Activated naive CD4-positive, alpha-beta T cell treated with Interleukin-2 at 50 U/mL for 16 hours (primary cell): ENCODE measurements at regions not wholly inside any gene's neighbourhood (a gene's known extent, or its start where the extent isn't known, plus 50 kb on each side); places are given as distances from the start of the nearest gene placed in this dataset.

Source experiments
- DNase-seq: peaks from one replicate; pipeline ENCODE4 v3.0.0-alpha.2; 2020

DNA sequence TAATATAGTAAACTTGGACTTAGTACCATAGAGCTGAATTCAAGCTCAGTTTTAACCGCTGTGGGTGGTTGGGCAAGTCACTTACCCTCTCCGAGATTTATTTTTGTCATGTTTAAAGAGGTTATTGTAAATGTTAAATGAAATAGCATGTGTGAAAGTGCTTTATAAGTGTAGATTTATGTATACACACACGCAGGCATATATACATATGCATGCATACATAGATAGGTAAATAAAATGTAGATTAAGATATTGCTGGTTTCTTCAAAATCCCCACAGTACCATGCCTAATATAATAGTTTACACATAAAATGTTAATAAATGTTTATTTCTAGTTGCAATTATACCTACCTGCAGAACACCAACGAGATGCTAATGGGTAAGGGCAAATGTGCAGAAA lies 164.5 kb upstream of the EGFLAM start:
- no peak for DNase-seq

DNA sequence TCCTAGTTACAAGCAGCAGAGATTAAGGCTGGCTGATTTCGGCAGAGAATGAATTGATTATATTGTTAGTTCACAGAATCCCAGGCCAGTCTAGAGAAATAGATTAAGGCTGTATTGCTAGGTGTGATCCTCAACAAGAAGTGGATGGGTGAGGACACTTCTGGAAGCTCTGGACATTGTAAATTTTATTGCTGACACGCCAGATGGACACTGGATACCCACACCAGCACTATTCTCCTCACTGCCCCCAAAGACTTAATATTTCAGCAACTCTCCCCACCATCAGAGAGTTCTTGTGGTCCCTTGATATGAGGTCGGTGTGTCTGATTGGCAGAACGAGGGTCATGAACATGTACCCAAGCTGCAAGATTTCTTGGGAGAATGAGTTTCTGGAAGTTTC lies 171.6 kb upstream of the EGFLAM start:
- DNase-seq = no peak

DNA sequence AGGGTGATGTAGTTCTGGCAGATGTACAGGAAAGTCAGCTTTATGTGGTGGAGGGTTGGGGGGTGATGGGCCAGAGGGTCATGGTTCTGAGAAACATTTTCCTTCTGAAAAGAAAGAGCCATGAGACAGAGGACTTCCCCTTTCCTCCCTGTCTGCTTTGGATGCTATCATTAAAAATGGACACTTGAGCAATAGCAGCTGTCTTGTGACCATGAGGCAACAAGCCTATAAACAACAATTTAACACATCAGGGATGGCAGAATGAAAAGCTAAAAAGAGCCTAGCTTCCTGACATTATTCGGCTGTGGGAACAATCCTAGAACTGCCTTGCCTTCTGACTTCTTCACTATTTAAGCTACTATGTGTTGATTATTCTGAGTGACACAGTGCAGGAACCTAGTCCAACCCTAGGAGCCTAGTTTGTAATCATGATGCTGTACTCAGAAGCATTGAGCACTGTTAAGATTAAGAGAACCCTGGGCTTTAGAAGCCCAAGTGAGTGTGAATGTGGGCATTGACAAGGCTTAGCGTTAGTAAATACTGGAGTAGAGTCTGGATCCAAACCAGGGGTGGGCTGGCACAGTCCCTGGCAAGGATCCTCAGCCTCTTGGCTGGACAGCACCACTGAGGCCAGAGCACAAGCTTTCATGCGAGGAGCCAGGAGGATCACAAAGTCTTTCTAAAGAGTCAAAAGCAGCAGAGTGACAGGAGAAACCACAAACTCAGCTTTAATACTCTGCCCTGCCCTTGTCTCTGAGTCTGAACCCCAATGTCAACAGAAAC lies 178.5 kb upstream of the EGFLAM start:
- no peak for DNase-seq

DNA sequence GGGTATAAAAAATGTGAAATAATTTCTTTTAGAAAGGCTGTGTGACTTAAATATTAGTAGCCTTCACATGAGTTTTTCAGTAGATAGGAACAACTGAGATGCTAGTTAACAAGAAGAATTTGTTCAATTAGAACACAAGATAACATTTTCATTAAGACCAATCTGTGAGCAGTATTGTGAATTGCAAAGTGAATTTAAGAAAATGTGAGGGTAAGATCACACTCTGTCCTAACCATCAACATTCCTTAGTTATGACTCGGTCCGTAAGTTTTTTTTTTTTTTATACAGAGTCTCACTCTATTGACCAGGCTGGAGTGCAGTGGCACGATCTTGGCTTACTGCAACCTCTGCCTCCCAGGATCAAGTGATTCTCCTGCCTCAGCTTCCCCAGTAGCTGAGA lies 180.2 kb upstream of the EGFLAM start:
- DNase-seq = no peak

DNA sequence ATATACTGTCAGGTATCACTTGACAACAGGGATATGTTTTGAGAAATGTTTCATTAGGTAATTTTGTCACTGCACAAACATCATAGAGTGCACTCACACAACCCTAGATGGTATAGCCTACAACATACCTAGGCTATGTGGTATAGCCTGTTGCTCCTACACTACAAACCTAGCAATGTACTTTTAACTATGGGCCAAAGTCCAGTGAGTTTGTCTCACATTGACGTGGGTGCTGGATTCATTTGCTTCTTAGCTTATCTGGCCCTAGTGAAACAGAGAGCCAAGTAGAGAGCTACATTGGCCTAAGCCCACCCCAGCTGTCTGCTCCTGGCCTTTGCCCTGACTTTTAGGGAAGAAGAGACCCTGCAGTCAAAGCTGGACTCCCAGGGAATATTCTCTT lies 180.7 kb upstream of the EGFLAM start:
- DNase-seq = no peak

DNA sequence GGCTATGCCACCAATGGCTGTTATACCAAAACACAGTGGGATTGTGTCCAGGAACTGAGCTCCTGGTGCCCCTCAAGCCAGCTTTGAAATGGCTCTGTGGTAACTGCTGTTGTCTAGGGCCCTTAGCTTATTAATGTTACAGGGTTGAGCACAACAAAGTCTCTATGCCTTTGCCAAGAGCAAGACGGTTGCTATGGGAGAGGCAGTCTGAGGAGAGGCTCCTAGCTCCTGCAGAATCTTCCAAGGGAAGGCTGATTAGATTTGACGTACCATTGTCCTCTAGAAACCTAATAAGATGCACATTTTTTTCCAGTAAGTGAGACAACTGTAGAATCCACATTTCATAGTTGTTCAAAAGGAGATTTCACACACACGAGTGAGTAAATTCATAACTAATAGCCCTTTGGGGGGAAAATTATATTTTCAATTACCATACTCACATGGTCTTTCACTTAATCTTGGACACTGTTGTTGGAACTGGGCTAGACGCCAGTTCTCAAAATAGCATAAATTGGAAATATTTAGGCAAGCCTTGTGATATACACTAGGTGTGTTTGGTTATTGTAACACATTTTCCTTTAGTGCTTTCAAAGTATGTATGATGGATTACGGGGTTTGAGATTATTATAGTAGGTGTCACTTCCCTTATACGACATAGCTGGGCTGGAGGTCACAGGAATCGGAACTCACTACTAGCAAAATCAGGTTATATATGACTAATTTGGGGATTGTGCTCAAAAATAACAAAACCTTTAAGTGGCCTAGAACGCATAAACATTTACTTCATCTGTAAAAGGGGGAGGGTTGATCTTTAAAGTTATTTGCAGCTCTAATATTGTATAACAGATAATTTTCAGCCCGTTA lies 186.3 kb upstream of the EGFLAM start:
- no peak for DNase-seq

DNA sequence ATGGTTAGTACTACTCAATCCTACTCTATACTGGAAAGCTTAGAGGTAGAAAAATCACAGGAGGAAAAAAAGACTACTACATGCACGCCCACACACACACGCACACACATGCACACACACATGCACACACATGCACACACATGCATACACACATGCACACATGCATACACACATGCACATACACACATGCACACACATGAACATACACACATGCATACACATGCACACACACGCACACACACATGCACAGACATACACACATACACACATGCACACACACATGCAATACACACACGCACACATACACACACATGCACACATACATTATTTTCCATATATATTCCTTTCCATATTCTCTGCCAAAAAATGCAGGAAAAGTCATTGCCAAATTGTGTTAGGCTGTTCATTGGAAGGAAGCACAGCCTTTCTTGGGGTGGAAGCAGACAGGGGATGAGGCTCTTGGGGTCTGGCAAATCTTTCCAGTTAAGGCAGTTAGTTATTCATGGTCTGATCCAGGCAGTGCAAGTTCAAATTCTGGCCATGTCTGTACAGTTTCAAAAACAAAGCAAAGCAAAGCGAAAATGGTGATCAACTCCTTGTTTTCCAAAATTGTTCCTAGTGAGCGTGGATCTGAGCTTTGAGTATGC lies 187.9 kb upstream of the EGFLAM start:
- no peak for DNase-seq

GRCh38 chr5:38069360-38069759 lies 189.0 kb upstream of the EGFLAM start:
- DNase-seq = no peak

- DNase-seq = no peak
These were observed 198.0 kb upstream of the EGFLAM start for GRCh38 chr5:38060354-38060753.

- DNase-seq = no peak
These were observed 198.5 kb upstream of the EGFLAM start for GRCh38 chr5:38059876-38060275.

DNA sequence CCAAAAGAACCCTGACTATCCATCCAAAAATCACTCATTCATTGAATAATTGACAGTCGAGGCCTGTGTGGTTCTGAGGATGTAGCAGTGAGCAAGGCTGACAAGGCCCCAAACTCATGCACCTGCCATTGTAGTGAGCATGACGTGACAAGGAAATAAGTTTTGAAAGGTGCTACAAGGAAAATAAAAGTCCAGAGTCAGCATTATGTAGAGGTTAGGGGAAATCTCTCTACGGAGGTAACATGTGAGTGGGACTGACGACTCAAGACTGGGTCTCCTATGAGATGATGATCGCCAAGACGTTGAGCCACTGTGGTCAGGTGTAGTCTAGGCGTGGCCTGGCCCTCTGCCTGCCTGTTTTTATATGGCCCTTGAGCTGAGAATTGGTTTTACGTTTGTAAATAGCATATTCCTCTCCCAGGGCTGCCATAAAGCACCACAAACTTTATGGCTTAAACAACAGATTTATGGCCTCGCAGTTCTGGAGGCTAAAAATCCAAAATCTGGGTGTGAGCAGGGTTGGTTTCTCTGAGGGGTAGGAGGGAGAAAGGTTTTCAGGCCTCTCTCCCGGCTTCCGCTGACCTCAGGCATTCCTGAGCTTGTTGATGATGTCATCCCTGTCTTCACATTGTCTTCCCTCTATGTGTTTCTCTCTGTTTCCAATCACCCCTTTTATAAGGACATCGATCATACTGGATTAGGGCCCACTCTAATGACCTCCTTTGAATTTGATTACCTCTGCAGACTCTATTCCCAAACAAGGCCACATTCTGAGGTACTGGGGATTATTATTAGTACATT lies 206.4 kb upstream of the EGFLAM start:
- DNase-seq = no peak

DNA sequence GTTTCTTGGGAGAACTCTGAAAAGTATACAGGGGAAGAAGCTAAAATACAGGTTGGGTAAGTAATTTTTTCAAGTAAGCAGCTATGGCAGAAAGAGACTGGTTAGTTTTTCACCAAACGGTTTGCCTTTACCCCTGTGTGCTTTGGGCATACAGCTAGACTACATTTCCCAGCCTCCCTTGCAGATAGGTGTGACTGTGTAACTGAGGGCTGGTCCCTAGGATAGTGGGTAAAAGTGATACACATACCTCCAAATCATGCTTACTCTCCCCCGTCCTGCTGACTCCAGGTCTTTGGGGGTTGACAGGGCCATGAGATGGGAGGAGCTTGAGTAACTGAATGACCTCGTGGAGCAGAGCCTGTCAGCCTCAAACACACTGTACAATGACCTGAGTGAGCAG lies 208.6 kb upstream of the GDNF start:
- DNase-seq = no peak

DNA sequence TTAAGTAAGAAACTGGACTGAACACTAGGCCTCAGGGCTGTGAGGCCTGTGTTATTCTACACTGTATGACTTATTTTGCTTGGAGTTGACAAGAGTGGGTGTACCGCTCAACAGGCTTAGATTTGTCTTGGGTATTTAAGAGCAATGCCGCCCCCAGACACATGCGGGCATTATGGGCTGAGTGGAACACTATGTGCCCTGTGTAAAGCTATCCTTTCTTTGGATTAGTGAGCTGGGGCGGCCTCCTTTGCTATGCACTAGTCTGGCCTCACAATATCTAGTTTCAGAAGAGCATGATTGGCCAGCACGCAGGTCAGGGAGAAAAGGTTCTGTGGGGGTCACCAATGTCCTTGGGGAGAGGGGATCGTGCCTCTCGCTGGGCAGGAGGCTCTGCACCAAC lies 206.3 kb upstream of the GDNF start:
- DNase-seq = no peak

DNA sequence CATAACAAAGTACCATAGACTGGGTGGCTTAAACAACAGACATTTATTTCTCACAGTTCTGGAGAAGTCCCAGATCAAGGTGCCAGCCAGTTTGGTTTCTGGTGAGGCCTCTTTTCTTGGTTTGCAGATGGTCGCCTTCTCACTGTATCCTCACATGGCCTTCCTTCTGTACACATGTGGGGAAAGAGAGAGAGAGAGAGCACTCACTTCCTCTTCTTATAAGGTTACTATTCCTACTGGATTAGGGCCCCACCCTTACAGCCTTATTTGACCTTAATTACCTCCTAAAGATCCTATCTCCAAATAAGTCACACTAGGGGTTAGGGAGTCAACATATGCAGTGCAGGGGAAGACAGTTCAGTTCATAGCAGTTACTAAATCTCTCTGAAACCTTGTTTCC lies 205.6 kb upstream of the GDNF start:
- no peak for DNase-seq

DNA sequence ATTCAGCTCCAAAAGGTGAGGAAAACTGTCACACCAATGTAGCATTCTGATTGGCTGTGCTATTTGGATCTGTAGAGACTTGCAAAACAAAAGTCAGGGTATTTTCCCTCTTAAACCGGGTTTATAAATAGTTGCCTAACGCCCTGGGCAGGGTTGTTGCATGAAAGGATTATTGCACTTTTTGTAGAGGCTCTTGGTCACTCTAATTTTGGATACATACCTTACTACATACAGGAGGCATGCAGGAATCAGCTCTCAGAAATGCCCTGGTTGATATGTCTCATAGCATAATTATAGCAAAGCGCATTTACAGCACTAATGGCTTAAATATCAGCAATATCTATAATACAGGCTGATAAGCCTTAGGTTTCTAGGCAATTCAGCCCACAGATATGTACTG lies 200.0 kb upstream of the GDNF start:
- no peak for DNase-seq

- DNase-seq = no peak
These were observed 199.2 kb upstream of the GDNF start for GRCh38 chr5:38039091-38039490.

- no peak for DNase-seq
These were observed 196.9 kb upstream of the GDNF start for GRCh38 chr5:38036765-38037164.

DNA sequence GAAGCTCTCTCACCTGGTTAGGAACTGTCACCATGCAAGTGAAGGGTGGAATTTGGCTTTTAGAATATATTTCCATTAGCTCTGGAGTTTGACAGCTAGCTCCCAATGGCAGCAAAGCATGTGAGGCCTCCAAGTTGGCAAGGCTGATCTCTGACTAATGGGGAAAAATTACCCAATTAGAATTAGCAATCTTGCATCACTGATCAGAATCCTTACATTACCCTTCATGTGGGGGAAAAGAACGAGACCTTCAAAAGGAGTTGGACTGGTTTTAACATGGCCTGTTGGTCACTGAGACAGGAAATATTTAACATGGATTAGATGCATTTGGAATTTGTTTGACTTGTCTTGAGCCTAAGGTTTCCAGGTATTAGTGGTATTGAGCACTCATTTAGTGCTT lies 192.3 kb upstream of the GDNF start:
- DNase-seq = no peak

- no peak for DNase-seq
These were observed 191.5 kb upstream of the GDNF start for GRCh38 chr5:38031304-38031703.

DNA sequence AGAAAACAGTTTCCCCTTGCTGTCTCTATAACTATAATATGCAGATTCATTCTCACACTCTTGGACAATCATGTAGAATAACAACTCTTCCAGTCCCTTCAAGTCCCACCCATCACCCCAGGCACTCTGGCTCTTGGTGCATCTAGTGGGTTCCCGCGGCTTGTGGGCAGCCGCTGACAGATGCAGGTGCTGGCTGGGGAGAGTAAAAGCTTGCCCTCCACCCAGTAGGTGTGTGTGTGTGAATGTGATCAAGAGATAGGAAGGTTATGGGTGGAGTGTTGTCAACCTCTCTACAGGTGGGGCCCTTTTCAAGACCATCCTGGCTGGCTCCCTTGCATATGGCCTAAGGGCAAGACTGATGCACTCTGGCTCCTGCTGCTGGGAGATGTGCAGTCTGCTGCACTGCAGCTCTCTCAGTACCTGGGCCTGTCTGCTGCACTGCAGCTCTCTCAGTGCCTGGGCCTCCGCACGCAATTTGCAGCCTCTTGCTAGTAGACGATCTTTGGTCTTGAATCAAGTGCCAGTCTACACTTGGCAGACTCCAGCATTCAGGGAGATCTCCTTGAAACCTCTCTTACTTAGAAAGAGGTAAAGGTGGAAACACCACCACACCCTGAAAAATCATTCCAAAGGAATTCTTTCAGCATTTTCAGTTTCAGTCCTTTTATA lies 189.7 kb upstream of the GDNF start:
- DNase-seq = no peak

DNA sequence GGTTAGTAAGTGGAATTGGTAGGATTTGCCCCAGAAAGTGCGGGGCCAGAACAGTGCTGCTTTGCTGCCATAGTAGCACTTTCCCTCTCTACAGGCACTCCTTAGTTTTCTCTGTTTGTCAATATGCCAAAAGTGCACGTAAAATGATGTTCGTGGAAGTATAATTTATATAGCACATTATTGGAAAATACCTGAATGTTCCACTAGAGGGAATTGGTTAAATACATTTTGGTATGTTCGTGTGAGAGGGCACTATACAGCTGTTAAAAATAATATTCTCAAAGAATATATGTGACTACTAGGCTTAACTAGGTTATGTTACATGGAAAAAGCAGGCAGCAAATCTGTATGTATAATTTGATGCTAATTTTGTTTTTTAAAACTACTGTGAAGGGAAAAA lies 184.0 kb upstream of the GDNF start:
- no peak for DNase-seq

DNA sequence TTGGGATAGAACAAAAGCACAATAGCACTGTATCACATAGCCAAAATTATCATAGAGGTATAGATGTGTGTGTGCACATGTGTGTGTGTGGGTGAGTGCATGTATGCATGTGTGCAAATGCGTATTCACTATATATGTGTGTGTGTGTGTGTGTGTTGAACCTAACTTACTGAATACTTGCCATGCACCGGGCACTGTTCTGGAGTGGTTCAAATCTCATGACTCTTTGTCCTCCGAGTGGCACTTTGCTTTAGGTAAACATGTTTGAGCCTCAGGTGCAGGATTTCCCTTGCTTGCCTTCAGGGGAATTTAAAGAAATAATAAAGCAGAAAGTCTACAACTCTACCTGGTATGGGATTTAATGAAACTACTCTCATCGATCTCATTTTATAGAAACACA lies 183.5 kb upstream of the GDNF start:
- no peak for DNase-seq

DNA sequence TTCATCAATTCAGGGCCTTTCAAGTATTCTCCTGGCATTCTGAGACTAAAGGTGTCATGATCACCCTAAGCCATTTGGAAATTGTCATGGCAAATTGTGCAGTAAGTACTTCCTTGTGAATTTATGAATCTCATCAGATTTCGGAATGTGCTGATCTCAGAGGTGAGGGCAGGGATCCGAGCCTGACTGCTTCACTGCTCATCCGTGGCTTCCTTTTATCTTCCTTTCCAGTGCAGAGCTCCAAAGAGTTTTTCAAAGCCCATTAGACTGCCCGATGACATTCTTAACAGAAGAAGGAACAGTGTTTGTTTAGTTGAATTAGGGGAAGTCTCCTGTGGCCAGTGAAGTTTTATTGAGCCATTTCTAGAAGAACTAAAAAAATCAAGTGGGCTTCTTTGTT lies 182.8 kb upstream of the GDNF start:
- no peak for DNase-seq
